PC-9 (cell line): ENCODE measurements at regions not wholly inside any gene's neighbourhood (a gene's known extent, or its start where the extent isn't known, plus 50 kb on each side); places are given as distances from the start of the nearest gene placed in this dataset.

Experiments used
- EZH2 ChIP-seq: fragments of 200-600 bp; sonication (generic); IDR thresholded peaks from 2 replicates; pipeline ENCODE4 v1.8.0; 2017; ENCODE audit warnings: antibody characterized with exemption, low read depth
- TF ChIP-seq, protein P1 (sequence below): fragments of 200-600 bp; sonication (generic); conservative IDR thresholded peaks from 2 replicates; pipeline ENCODE4 v1.6.1; 2017; ENCODE audit warnings: mixed run types, antibody characterized with exemption, mild to moderate bottlenecking, moderate library complexity

DNA sequence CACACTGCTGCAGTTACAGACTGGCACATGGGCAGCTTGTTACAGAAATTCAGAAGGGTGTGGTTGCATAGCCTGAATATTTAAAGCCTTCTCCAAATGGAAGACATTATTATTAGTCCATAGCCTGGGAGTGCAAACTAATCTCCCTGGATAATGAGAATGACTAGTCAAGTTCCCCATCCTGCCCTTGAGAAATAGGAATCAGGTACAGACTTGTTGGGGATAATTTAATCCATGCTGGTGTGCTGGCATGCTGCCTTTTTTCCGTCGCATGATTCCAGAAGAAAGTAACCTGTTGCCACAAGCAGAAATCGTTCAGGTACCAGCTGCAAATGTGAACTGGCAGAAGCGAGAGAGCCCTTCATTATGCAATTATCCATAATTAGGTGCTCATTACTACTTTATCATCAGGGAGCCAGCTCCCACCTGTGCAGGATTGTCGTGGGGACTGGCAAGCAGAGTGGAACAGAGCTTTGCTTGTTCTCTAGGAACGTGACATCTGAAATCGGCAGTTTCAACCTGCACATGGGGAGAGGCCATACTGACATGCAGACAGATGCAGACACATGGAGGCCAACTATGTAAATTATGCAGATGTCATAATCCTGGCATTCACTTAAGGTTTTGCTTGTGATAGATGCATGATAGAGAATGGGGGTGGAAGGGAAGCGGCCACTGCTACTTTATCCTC is 419.4 kb downstream of the PMP22 start:
- TF ChIP-seq EZH2: no peak
- TF ChIP-seq, protein P1, sequence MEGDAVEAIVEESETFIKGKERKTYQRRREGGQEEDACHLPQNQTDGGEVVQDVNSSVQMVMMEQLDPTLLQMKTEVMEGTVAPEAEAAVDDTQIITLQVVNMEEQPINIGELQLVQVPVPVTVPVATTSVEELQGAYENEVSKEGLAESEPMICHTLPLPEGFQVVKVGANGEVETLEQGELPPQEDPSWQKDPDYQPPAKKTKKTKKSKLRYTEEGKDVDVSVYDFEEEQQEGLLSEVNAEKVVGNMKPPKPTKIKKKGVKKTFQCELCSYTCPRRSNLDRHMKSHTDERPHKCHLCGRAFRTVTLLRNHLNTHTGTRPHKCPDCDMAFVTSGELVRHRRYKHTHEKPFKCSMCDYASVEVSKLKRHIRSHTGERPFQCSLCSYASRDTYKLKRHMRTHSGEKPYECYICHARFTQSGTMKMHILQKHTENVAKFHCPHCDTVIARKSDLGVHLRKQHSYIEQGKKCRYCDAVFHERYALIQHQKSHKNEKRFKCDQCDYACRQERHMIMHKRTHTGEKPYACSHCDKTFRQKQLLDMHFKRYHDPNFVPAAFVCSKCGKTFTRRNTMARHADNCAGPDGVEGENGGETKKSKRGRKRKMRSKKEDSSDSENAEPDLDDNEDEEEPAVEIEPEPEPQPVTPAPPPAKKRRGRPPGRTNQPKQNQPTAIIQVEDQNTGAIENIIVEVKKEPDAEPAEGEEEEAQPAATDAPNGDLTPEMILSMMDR: no peak
